Trophoblast cell (in vitro differentiated cells and primary cell): ENCODE measurements at regions not wholly inside any gene's neighbourhood (a gene's known extent, or its start where the extent isn't known, plus 50 kb on each side); places are given as distances from the start of the nearest gene placed in this dataset.

Experiments used
- DNase-seq, 2 donors: peaks; one replicate each; pipeline ENCODE4 v3.0.0-alpha.2; 2016
- H2AFZ ChIP-seq: 2 replicates; pipeline ENCODE4 v1.6.1; 2013; ENCODE audit warnings: low read length, moderate library complexity, mild to moderate bottlenecking; ENCODE audit not compliant: insufficient read depth, poor library complexity
- H2AK5ac ChIP-seq: 2 replicates; pipeline ENCODE4 v1.6.1; 2013; ENCODE audit warnings: mild to moderate bottlenecking, low read length
- H2BK120ac ChIP-seq: 2 replicates; pipeline ENCODE4 v1.6.1; 2013; ENCODE audit warnings: low read length, mild to moderate bottlenecking, moderate library complexity; ENCODE audit not compliant: insufficient read depth, poor library complexity
- H2BK12ac ChIP-seq: 2 replicates; pipeline ENCODE4 v1.6.1; 2013; ENCODE audit warnings: mild to moderate bottlenecking, low read length, moderate library complexity
- H2BK5ac ChIP-seq: 2 replicates; pipeline ENCODE4 v1.6.1; 2013; ENCODE audit warnings: low read length, low read depth, moderate library complexity, mild to moderate bottlenecking; ENCODE audit not compliant: poor library complexity
- H3K14ac ChIP-seq: 2 replicates; pipeline ENCODE4 v1.6.1; 2013; ENCODE audit warnings: mild to moderate bottlenecking, low read length
- H3K18ac ChIP-seq: 2 replicates; pipeline ENCODE4 v1.6.1; 2013; ENCODE audit warnings: mild to moderate bottlenecking, low read length
- H3K23ac ChIP-seq: 2 replicates; pipeline ENCODE4 v1.6.1; 2013; ENCODE audit warnings: low read length
- H3K27ac ChIP-seq: 2 replicates; pipeline ENCODE4 v1.5.1; 2013; ENCODE audit warnings: low read depth, mild to moderate bottlenecking, inconsistent platforms, low read length, moderate library complexity
- H3K27me3 ChIP-seq: 2 replicates; pipeline ENCODE4 v1.6.1; 2013; ENCODE audit warnings: inconsistent platforms, mild to moderate bottlenecking, low read length, moderate library complexity; ENCODE audit not compliant: insufficient read depth
- H3K36me3 ChIP-seq, 2 experiments: 1 replicate in 1 of 2; 2 replicates in 1 of 2; pipeline ENCODE4 v1.6.1; 2013; ENCODE audit warnings: low read length in 2 of 2, mild to moderate bottlenecking in 2 of 2, moderate library complexity in 1 of 2; ENCODE audit not compliant: insufficient read depth in 2 of 2, control insufficient read depth in 1 of 2
- H3K4ac ChIP-seq: 2 replicates; pipeline ENCODE4 v1.6.1; 2013; ENCODE audit warnings: low read depth, mild to moderate bottlenecking, low read length, moderate library complexity
- H3K4me1 ChIP-seq, 2 experiments: 1 replicate in 1 of 2; 2 replicates in 1 of 2; pipeline ENCODE4 v1.6.1; 2013; ENCODE audit warnings: low read length in 2 of 2, mild to moderate bottlenecking in 2 of 2, moderate library complexity in 1 of 2; ENCODE audit not compliant: insufficient read depth in 2 of 2, control insufficient read depth in 1 of 2
- H3K4me2 ChIP-seq: 2 replicates; pipeline ENCODE4 v1.6.1; 2013; ENCODE audit warnings: inconsistent platforms, mild to moderate bottlenecking, low read length, moderate library complexity
- H3K4me3 ChIP-seq: 2 replicates; pipeline ENCODE4 v1.5.1; 2013; ENCODE audit warnings: mild to moderate bottlenecking, low read depth, low read length, inconsistent platforms
- H3K79me1 ChIP-seq: one replicate; pipeline ENCODE4 v1.6.1; 2013; ENCODE audit warnings: low read length
- H3K79me2 ChIP-seq: 2 replicates; pipeline ENCODE4 v1.6.1; 2013; ENCODE audit warnings: low read length, mild to moderate bottlenecking; ENCODE audit not compliant: control insufficient read depth, insufficient read depth, poor library complexity
- H3K9ac ChIP-seq: 2 replicates; pipeline ENCODE4 v1.6.1; 2013; ENCODE audit warnings: mild to moderate bottlenecking, low read length
- H3K9me3 ChIP-seq: 2 replicates; pipeline ENCODE4 v1.6.1; 2013; ENCODE audit warnings: low read depth, mild to moderate bottlenecking, control low read depth, inconsistent platforms, low read length; ENCODE audit not compliant: insufficient read depth
- H4K12ac ChIP-seq: 2 replicates; pipeline ENCODE4 v1.6.1; 2013; ENCODE audit warnings: low read depth, mild to moderate bottlenecking, low read length, moderate library complexity
- H4K8ac ChIP-seq: 2 replicates; pipeline ENCODE4 v1.6.1; 2013; ENCODE audit warnings: low read depth, mild to moderate bottlenecking, low read length, moderate library complexity
- H4K91ac ChIP-seq: one replicate; pipeline ENCODE4 v1.6.1; 2013; ENCODE audit warnings: low read depth, mild to moderate bottlenecking, low read length, moderate library complexity
- WGBS: extraction: QIAGEN DNeasy Blood & Tissue Kit; methylation state at CpG from one replicate; pipeline ENCODE4 v1.1.7; 2013; ENCODE audit warnings: missing lambda C conversion rate; ENCODE audit not compliant: insufficient read length, insufficient coverage; ENCODE audit errors: extremely low coverage; 5-methylcytosine and 5-hydroxymethylcytosine counted together

DNA sequence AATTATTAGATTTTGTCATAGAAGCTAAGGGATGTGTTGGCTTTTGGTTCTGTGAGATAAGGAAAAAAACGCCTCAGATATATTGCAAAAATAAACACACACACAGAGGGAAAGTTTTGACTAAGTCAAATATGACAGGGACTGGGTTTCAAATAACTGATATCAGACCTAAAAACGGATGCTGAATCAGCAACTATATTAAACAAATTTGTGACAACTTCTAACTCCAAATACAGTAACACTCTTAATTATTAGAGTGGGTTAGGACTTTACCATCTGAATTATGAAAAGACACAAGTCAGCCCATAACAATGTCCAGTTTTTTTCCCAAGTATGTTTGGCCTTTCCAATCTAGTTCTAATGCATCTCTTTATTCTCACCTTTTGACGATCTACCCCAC, 2693.1 kb downstream of the ARAP2 start:
- H3K36me3 ChIP-seq, result no peaks in the 10 kb centered on the region
- H3K27me3 ChIP-seq, result no peaks in the 10 kb centered on the region
- no peak overlapping the region for H2BK12ac ChIP-seq
- no peak overlapping the region for H3K14ac ChIP-seq
- no peak overlapping the region for H2AK5ac ChIP-seq
- no peak overlapping the region for H4K12ac ChIP-seq
- no peak overlapping the region for H2BK120ac ChIP-seq
- no peak overlapping the region for H3K9ac ChIP-seq
- no peak overlapping the region for H3K18ac ChIP-seq
- no peak overlapping the region for H3K4me2 ChIP-seq
- no peak overlapping the region for H4K8ac ChIP-seq
- H3K79me1 ChIP-seq, result no peaks in the 10 kb centered on the region
- no peak overlapping the region for H2AFZ ChIP-seq
- H3K23ac ChIP-seq, result no peak overlapping the region
- H3K4ac ChIP-seq, result no peak overlapping the region
- H3K9me3 ChIP-seq, result no peaks in the 10 kb centered on the region
- no peaks in the 10 kb centered on the region for H3K79me2 ChIP-seq
- no peak for DNase-seq
- H4K91ac ChIP-seq, result no peak overlapping the region
- WGBS, result no CpG with 5 or more reads among the region's 3 CpGs
- H3K4me1 ChIP-seq, result no peaks in the 10 kb centered on the region
- H3K4me3 ChIP-seq, result no peak overlapping the region
- H2BK5ac ChIP-seq, result no peak overlapping the region
- no peak overlapping the region for H3K27ac ChIP-seq

DNA sequence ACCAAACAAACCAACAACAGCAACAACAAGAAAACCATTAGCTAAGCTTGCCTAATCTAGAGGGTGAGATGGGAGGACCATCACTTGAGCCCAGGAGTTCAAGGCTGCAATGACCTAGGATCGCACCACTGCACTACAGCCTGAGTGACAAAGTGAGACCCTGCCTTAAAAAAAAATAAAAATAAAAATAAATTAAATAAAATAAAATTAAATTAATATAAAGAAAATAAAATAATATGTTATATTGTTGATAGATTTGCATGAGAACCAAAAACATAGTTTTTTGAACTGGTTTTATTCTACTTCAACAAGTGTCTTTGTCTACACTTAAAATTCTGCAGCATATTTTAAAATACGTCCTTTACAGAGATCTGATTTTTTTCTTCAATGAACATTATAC, 2683.1 kb downstream of the ARAP2 start:
- Histone ChIP-seq H3K36me3 (no peaks in the 10 kb centered on the region), H3K27me3 (no peaks in the 10 kb centered on the region), H3K4me1 (no peaks in the 10 kb centered on the region), H4K8ac (no peak overlapping the region), H3K79me2 (no peaks in the 10 kb centered on the region), H2BK12ac (no peak overlapping the region), H3K18ac (no peak overlapping the region), H3K9me3 (no peaks in the 10 kb centered on the region), H3K27ac (no peak overlapping the region), H3K4me2 (no peak overlapping the region), H3K4ac (no peak overlapping the region), H3K23ac (no peak overlapping the region), H4K91ac (no peak overlapping the region), H4K12ac (no peak overlapping the region), H3K79me1 (no peaks in the 10 kb centered on the region), H2BK5ac (no peak overlapping the region), H2BK120ac (no peak overlapping the region), H3K9ac (no peak overlapping the region), H3K4me3 (no peak overlapping the region), H3K14ac (no peak overlapping the region), H2AK5ac (no peak overlapping the region), H2AFZ (no peak overlapping the region)
- WGBS, result no CpG with 5 or more reads among the region's 2 CpGs
- no peak for DNase-seq

DNA sequence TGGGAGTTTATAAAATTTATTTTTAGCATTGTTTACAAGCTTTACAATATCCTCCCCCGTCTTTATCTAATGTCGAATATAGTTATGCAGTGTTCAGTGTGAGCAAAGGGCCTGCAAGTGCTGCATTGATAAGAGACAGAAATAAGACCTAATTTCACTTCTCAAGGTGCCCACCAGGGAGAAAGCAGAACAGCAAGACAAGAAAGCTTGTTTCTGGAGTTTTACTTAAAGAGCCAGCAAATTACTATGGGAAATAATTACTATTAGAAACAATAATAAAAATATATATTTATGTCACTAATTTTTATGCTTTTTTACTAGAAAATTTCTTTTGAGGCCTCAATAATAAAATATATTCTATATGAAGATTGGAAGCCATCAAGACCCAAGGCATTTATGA, 2677.7 kb downstream of the ARAP2 start:
- no peak overlapping the region for H2BK120ac ChIP-seq
- H4K91ac ChIP-seq, result no peak overlapping the region
- no peak overlapping the region for H3K4me2 ChIP-seq
- H4K12ac ChIP-seq, result no peak overlapping the region
- no peak overlapping the region for H3K4ac ChIP-seq
- H3K27ac ChIP-seq, result no peak overlapping the region
- no peak overlapping the region for H3K23ac ChIP-seq
- no peak overlapping the region for H3K4me3 ChIP-seq
- H3K27me3 ChIP-seq, result no peaks in the 10 kb centered on the region
- no CpG with 5 or more reads among the region's 2 CpGs for WGBS
- no peak overlapping the region for H3K9ac ChIP-seq
- no peak overlapping the region for H2BK12ac ChIP-seq
- H3K14ac ChIP-seq, result no peak overlapping the region
- H3K9me3 ChIP-seq, result no peaks in the 10 kb centered on the region
- no peak overlapping the region for H4K8ac ChIP-seq
- H3K79me1 ChIP-seq, result no peaks in the 10 kb centered on the region
- H3K79me2 ChIP-seq, result no peaks in the 10 kb centered on the region
- no peak overlapping the region for H3K18ac ChIP-seq
- no peak for DNase-seq
- no peak overlapping the region for H2AFZ ChIP-seq
- no peaks in the 10 kb centered on the region for H3K36me3 ChIP-seq
- no peaks in the 10 kb centered on the region for H3K4me1 ChIP-seq
- no peak overlapping the region for H2BK5ac ChIP-seq
- H2AK5ac ChIP-seq, result no peak overlapping the region

DNA sequence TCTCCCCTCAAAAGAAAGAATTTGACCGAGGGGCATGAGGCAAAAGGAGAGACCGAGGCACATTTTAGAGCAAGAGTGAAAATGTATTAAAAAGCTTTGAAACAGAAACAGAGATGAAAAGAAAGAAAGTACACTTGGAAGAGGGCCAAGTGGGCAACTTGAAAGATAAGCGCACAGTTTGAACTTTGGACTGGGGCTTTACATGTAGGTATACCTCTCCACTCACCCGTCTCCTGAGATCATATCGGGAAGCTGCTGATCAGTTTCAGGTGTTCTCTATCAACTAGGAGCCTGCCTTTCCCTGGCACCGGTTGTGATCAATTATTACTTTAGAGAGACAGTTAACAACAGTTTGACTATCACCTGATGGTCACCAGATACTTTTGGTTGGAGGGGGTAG, 2666.5 kb downstream of the ARAP2 start:
- Histone ChIP-seq H2AFZ (no peak overlapping the region), H4K91ac (no peak overlapping the region), H3K79me1 (no peaks in the 10 kb centered on the region), H3K36me3 (no peaks in the 10 kb centered on the region), H2BK12ac (no peak overlapping the region), H4K8ac (no peak overlapping the region), H3K79me2 (no peaks in the 10 kb centered on the region), H3K27ac (no peak overlapping the region), H2AK5ac (no peak overlapping the region), H3K23ac (no peak overlapping the region), H3K9me3 (no peaks in the 10 kb centered on the region), H3K9ac (no peak overlapping the region), H3K4me1 (no peaks in the 10 kb centered on the region), H3K4me2 (no peak overlapping the region), H3K4me3 (no peak overlapping the region), H3K4ac (no peak overlapping the region), H4K12ac (no peak overlapping the region), H2BK120ac (no peak overlapping the region), H3K14ac (no peak overlapping the region), H3K27me3 (no peaks in the 10 kb centered on the region), H2BK5ac (no peak overlapping the region), H3K18ac (no peak overlapping the region)
- no peak for DNase-seq
- WGBS, result no CpG with 5 or more reads among the region's 6 CpGs
